ENCODE measurements at regions not wholly inside any gene's neighbourhood (a gene's known extent, or its start where the extent isn't known, plus 50 kb on each side); places are given as distances from the start of the nearest gene placed in this dataset.
A peak's percentile ranks its signal among the peaks of the same experiment; 100 is the strongest.

- Mint-ChIP-seq H3K4me1 (ENCODE audit: low read depth) (no peaks in the 10 kb centered on the region), H3K36me3 (ENCODE audit: insufficient read depth in 2 of 2) (no peaks in the 10 kb centered on the region), H3K4me3 (no peak overlapping the region), H3K27ac (no peak overlapping the region), H3K27me3 (ENCODE audit: low read depth) (no peaks in the 10 kb centered on the region), H3K9me3 (peaks cover 0 to 3% of the 10 kb centered on the region in 2 donors)
- DNase-seq = no peak
- ATAC-seq (replicated peaks in 1 of 2) = no peak
These were observed 283.9 kb downstream of the ANKRD50 start for GRCh38 chr4:124428648-124429047.

GRCh38 chr4:124429746-124430250 is 282.7 kb downstream of the ANKRD50 start:
- ATAC-seq (replicated peaks in 1 of 2) (no peak), DNase-seq (no peak)
- H3K27me3 Mint-ChIP-seq (ENCODE audit: low read depth) = no peaks in the 10 kb centered on the region
- no peaks in the 10 kb centered on the region for H3K4me1 Mint-ChIP-seq (ENCODE audit: low read depth)
- no peak overlapping the region for H3K27ac Mint-ChIP-seq
- H3K9me3 Mint-ChIP-seq = peaks cover 0 to 3% of the 10 kb centered on the region in 2 donors
- no peaks in the 10 kb centered on the region for H3K36me3 Mint-ChIP-seq (ENCODE audit: insufficient read depth in 2 of 2)
- no peak overlapping the region for H3K4me3 Mint-ChIP-seq

- Mint-ChIP-seq H3K9me3 (peaks cover 0 to 3% of the 10 kb centered on the region in 2 donors), H3K4me1 (ENCODE audit: low read depth) (no peaks in the 10 kb centered on the region), H3K36me3 (ENCODE audit: insufficient read depth in 2 of 2) (no peaks in the 10 kb centered on the region), H3K27me3 (ENCODE audit: low read depth) (no peaks in the 10 kb centered on the region), H3K27ac (no peak overlapping the region), H3K4me3 (no peak overlapping the region)
- ATAC-seq (replicated peaks in 1 of 2) (no peak), DNase-seq (no peak)
These were observed 280.8 kb downstream of the ANKRD50 start for GRCh38 chr4:124431653-124432192.

GRCh38 chr4:124432500-124432899 is 280.0 kb downstream of the ANKRD50 start:
- H3K36me3 Mint-ChIP-seq (ENCODE audit: insufficient read depth in 2 of 2) = no peaks in the 10 kb centered on the region
- DNase-seq (no peak), ATAC-seq (replicated peaks in 1 of 2) (no peak)
- H3K9me3 Mint-ChIP-seq = peaks cover 0 to 3% of the 10 kb centered on the region in 2 donors
- no peaks in the 10 kb centered on the region for H3K4me1 Mint-ChIP-seq (ENCODE audit: low read depth)
- H3K27ac Mint-ChIP-seq = no peak overlapping the region
- H3K4me3 Mint-ChIP-seq = no peak overlapping the region
- no peaks in the 10 kb centered on the region for H3K27me3 Mint-ChIP-seq (ENCODE audit: low read depth)

- no peak overlapping the region for H3K4me3 Mint-ChIP-seq
- H3K27me3 Mint-ChIP-seq (ENCODE audit: low read depth) = no peaks in the 10 kb centered on the region
- no peak for DNase-seq
- H3K4me1 Mint-ChIP-seq (ENCODE audit: low read depth) = no peaks in the 10 kb centered on the region
- no peaks in the 10 kb centered on the region for H3K36me3 Mint-ChIP-seq (ENCODE audit: insufficient read depth in 2 of 2)
- no peak overlapping the region for H3K27ac Mint-ChIP-seq
- peaks cover 0 to 3% of the 10 kb centered on the region in 2 donors for H3K9me3 Mint-ChIP-seq
- no peak for ATAC-seq (replicated peaks in 1 of 2)
These were observed 279.5 kb downstream of the ANKRD50 start for GRCh38 chr4:124433044-124433443.

GRCh38 chr4:124433500-124433899 is 279.0 kb downstream of the ANKRD50 start:
- H3K36me3 Mint-ChIP-seq (ENCODE audit: insufficient read depth in 2 of 2) = no peaks in the 10 kb centered on the region
- ATAC-seq (replicated peaks in 1 of 2) (no peak), DNase-seq (no peak)
- H3K4me1 Mint-ChIP-seq (ENCODE audit: low read depth) = no peaks in the 10 kb centered on the region
- no peaks in the 10 kb centered on the region for H3K27me3 Mint-ChIP-seq (ENCODE audit: low read depth)
- no peak overlapping the region for H3K27ac Mint-ChIP-seq
- H3K4me3 Mint-ChIP-seq = no peak overlapping the region
- peaks cover 0 to 3% of the 10 kb centered on the region in 2 donors for H3K9me3 Mint-ChIP-seq

GRCh38 chr4:124435274-124435950 is 277.1 kb downstream of the ANKRD50 start:
- DNase-seq (no peak), ATAC-seq (replicated peaks in 1 of 2) (no peak)
- H3K4me1 Mint-ChIP-seq (ENCODE audit: low read depth) = no peaks in the 10 kb centered on the region
- H3K4me3 Mint-ChIP-seq = no peak overlapping the region
- H3K27ac Mint-ChIP-seq = no peak overlapping the region
- no peaks in the 10 kb centered on the region for H3K9me3 Mint-ChIP-seq
- H3K36me3 Mint-ChIP-seq (ENCODE audit: insufficient read depth in 2 of 2) = no peaks in the 10 kb centered on the region
- H3K27me3 Mint-ChIP-seq (ENCODE audit: low read depth) = no peaks in the 10 kb centered on the region

- DNase-seq = no peak
- Mint-ChIP-seq H3K4me1 (ENCODE audit: low read depth) (no peaks in the 10 kb centered on the region), H3K27me3 (ENCODE audit: low read depth) (no peaks in the 10 kb centered on the region), H3K9me3 (no peaks in the 10 kb centered on the region), H3K27ac (no peak overlapping the region), H3K36me3 (ENCODE audit: insufficient read depth in 2 of 2) (no peaks in the 10 kb centered on the region), H3K4me3 (no peak overlapping the region)
- ATAC-seq (replicated peaks in 1 of 2) = no peak
These were observed 274.6 kb downstream of the ANKRD50 start for GRCh38 chr4:124437853-124438495.

GRCh38 chr4:124445071-124445470 is 267.5 kb downstream of the ANKRD50 start:
- Mint-ChIP-seq H3K27me3 (ENCODE audit: low read depth) (no peaks in the 10 kb centered on the region), H3K9me3 (peaks cover 2 to 11% of the 10 kb centered on the region in 2 donors), H3K4me3 (no peak overlapping the region), H3K4me1 (ENCODE audit: low read depth) (no peaks in the 10 kb centered on the region), H3K27ac (no peak overlapping the region), H3K36me3 (ENCODE audit: insufficient read depth in 2 of 2) (no peaks in the 10 kb centered on the region)
- ATAC-seq (replicated peaks in 1 of 2) (no peak), DNase-seq (no peak)

GRCh38 chr4:124449881-124450280 is 262.7 kb downstream of the ANKRD50 start:
- no peaks in the 10 kb centered on the region for H3K36me3 Mint-ChIP-seq (ENCODE audit: insufficient read depth in 2 of 2)
- H3K4me1 Mint-ChIP-seq (ENCODE audit: low read depth) = no peaks in the 10 kb centered on the region
- H3K27me3 Mint-ChIP-seq (ENCODE audit: low read depth) = no peaks in the 10 kb centered on the region
- DNase-seq (no peak), ATAC-seq (replicated peaks in 1 of 2) (no peak)
- no peak overlapping the region for H3K27ac Mint-ChIP-seq
- no peak overlapping the region for H3K4me3 Mint-ChIP-seq
- H3K9me3 Mint-ChIP-seq = peaks cover 3 to 6% of the 10 kb centered on the region in 2 donors

- Mint-ChIP-seq H3K36me3 (ENCODE audit: insufficient read depth in 2 of 2) (no peaks in the 10 kb centered on the region), H3K27me3 (ENCODE audit: low read depth) (no peaks in the 10 kb centered on the region), H3K9me3 (peaks cover 3 to 4% of the 10 kb centered on the region in 2 donors), H3K4me1 (ENCODE audit: low read depth) (no peaks in the 10 kb centered on the region), H3K4me3 (no peak overlapping the region), H3K27ac (peak overlapping the region; percentile 4)
- ATAC-seq (replicated peaks in 1 of 2) = no peak
- no peak for DNase-seq
These were observed 261.7 kb downstream of the ANKRD50 start for GRCh38 chr4:124450851-124451250.

- Mint-ChIP-seq H3K36me3 (ENCODE audit: insufficient read depth in 2 of 2) (no peaks in the 10 kb centered on the region), H3K9me3 (peaks cover 2 to 4% of the 10 kb centered on the region in 2 donors), H3K4me1 (ENCODE audit: low read depth) (no peaks in the 10 kb centered on the region), H3K4me3 (no peak overlapping the region), H3K27ac (no peak overlapping the region), H3K27me3 (ENCODE audit: low read depth) (no peaks in the 10 kb centered on the region)
- no peak for ATAC-seq (replicated peaks in 1 of 2)
- no peak for DNase-seq
These were observed 257.7 kb downstream of the ANKRD50 start for GRCh38 chr4:124454772-124455270.

GRCh38 chr4:124455671-124456070 is 256.9 kb downstream of the ANKRD50 start:
- H3K27me3 Mint-ChIP-seq (ENCODE audit: low read depth) = no peaks in the 10 kb centered on the region
- ATAC-seq (replicated peaks in 1 of 2) (no peak), DNase-seq (no peak)
- no peak overlapping the region for H3K4me3 Mint-ChIP-seq
- H3K36me3 Mint-ChIP-seq (ENCODE audit: insufficient read depth in 2 of 2) = no peaks in the 10 kb centered on the region
- H3K9me3 Mint-ChIP-seq = peaks cover 3 to 4% of the 10 kb centered on the region in 2 donors
- no peaks in the 10 kb centered on the region for H3K4me1 Mint-ChIP-seq (ENCODE audit: low read depth)
- H3K27ac Mint-ChIP-seq = no peak overlapping the region

Data from activated T-cell treated with anti-CD3 and anti-CD28 coated beads, Interleukin-2, amount 50 U/mL, for 72 hours (primary cell).